ENCODE measurements at regions not wholly inside any gene's neighbourhood (a gene's known extent, or its start where the extent isn't known, plus 50 kb on each side); places are given as distances from the start of the nearest gene placed in this dataset.
A peak's percentile ranks its signal among the peaks of the same experiment; 100 is the strongest.
"Not testable (repeated sequence)": the region's sequence is repeated elsewhere in the genome, so short reads cannot be mapped to it uniquely, and the experiment has no call there.

GRCh38 chr6:66516377-66516776, 809.4 kb upstream of the EYS start:
- no peak overlapping the region for H2AFZ ChIP-seq (ENCODE audit: low read length)
- H4K20me1 ChIP-seq (ENCODE audit: insufficient read depth, low read depth, low read length) = no peaks in the 10 kb centered on the region
- H3K79me2 ChIP-seq (ENCODE audit: low read length) = no peaks in the 10 kb centered on the region
- H3K36me3 ChIP-seq (ENCODE audit: insufficient read depth, low read length) = no peaks in the 10 kb centered on the region
- no peaks in the 10 kb centered on the region for H3K4me1 ChIP-seq (ENCODE audit: low read length)
- H3K9ac ChIP-seq (ENCODE audit: low read length) = no peak overlapping the region
- H3K27me3 ChIP-seq (ENCODE audit: low read length) = no peaks in the 10 kb centered on the region
- no peak overlapping the region for H3K4me2 ChIP-seq (ENCODE audit: low read depth, low read length, poor library complexity, severe bottlenecking)
- no peaks in the 10 kb centered on the region for H3K9me2 ChIP-seq (replicated peaks; ENCODE audit: insufficient read depth, low read length)
- H3K27ac ChIP-seq (ENCODE audit: low read length) = no peak overlapping the region
- H3K9me3 ChIP-seq (ENCODE audit: low read length) = no peaks in the 10 kb centered on the region
- no peak for DNase-seq
- H3K4me3 ChIP-seq (ENCODE audit: low read length) = no peak overlapping the region

GRCh38 chr6:66508433-66508832, 801.4 kb upstream of the EYS start:
- no peaks in the 10 kb centered on the region for H3K27me3 ChIP-seq (ENCODE audit: low read length)
- H3K9me2 ChIP-seq (replicated peaks; ENCODE audit: insufficient read depth, low read length) = no peaks in the 10 kb centered on the region; the same call in 1 of the 2 replicates
- H3K9me3 ChIP-seq (ENCODE audit: low read length) = no peaks in the 10 kb centered on the region

GRCh38 chr6:66499851-66500250, 792.8 kb upstream of the EYS start:
- H3K27me3 ChIP-seq (ENCODE audit: low read length) = no peaks in the 10 kb centered on the region
- H2AFZ ChIP-seq (ENCODE audit: low read length) = no peak overlapping the region
- no peak for DNase-seq
- no peak overlapping the region for H3K9ac ChIP-seq (ENCODE audit: low read length)
- no peak overlapping the region for H3K27ac ChIP-seq (ENCODE audit: low read length)
- H3K9me3 ChIP-seq (ENCODE audit: low read length) = no peaks in the 10 kb centered on the region
- no peaks in the 10 kb centered on the region for H3K36me3 ChIP-seq (ENCODE audit: insufficient read depth, low read length)
- no peaks in the 10 kb centered on the region for H3K9me2 ChIP-seq (replicated peaks; ENCODE audit: insufficient read depth, low read length)
- H3K4me1 ChIP-seq (ENCODE audit: low read length) = no peaks in the 10 kb centered on the region
- no peaks in the 10 kb centered on the region for H4K20me1 ChIP-seq (ENCODE audit: insufficient read depth, low read depth, low read length)
- no peak overlapping the region for H3K4me2 ChIP-seq (ENCODE audit: low read depth, low read length, poor library complexity, severe bottlenecking)
- H3K4me3 ChIP-seq (ENCODE audit: low read length) = no peak overlapping the region
- no peaks in the 10 kb centered on the region for H3K79me2 ChIP-seq (ENCODE audit: low read length)

More at GRCh38 chr6:66508433-66508832, 801.4 kb upstream of the EYS start:
- Histone ChIP-seq H3K4me2 (ENCODE audit: low read depth, low read length, poor library complexity, severe bottlenecking) (no peak overlapping the region), H3K4me3 (ENCODE audit: low read length) (no peak overlapping the region), H3K27ac (ENCODE audit: low read length) (no peak overlapping the region), H4K20me1 (ENCODE audit: insufficient read depth, low read depth, low read length) (no peaks in the 10 kb centered on the region), H3K4me1 (ENCODE audit: low read length) (no peaks in the 10 kb centered on the region), H3K79me2 (ENCODE audit: low read length) (no peaks in the 10 kb centered on the region), H3K9ac (ENCODE audit: low read length) (no peak overlapping the region), H2AFZ (ENCODE audit: low read length) (no peak overlapping the region), H3K36me3 (ENCODE audit: insufficient read depth, low read length) (no peaks in the 10 kb centered on the region)
- DNase-seq = no peak

GRCh38 chr6:66496659-66497058, 789.6 kb upstream of the EYS start:
- Histone ChIP-seq H3K36me3 (ENCODE audit: insufficient read depth, low read length) (no peaks in the 10 kb centered on the region), H3K4me2 (ENCODE audit: low read depth, low read length, poor library complexity, severe bottlenecking) (no peak overlapping the region), H4K20me1 (ENCODE audit: insufficient read depth, low read depth, low read length) (no peaks in the 10 kb centered on the region), H3K79me2 (ENCODE audit: low read length) (no peaks in the 10 kb centered on the region), H3K4me1 (ENCODE audit: low read length) (no peaks in the 10 kb centered on the region), H3K4me3 (ENCODE audit: low read length) (no peak overlapping the region), H3K27me3 (ENCODE audit: low read length) (no peaks in the 10 kb centered on the region), H2AFZ (ENCODE audit: low read length) (no peak overlapping the region), H3K9me3 (ENCODE audit: low read length) (no peaks in the 10 kb centered on the region), H3K9ac (ENCODE audit: low read length) (no peak overlapping the region), H3K27ac (ENCODE audit: low read length) (no peak overlapping the region), H3K9me2 (replicated peaks; ENCODE audit: insufficient read depth, low read length) (no peaks in the 10 kb centered on the region)
- DNase-seq = peak; percentile 70

- not testable (repeated sequence) for H3K36me3 ChIP-seq (ENCODE audit: insufficient read depth, low read length); H3K4me1 ChIP-seq (ENCODE audit: low read length); H3K4me3 ChIP-seq (ENCODE audit: low read length); DNase-seq; H3K4me2 ChIP-seq (ENCODE audit: low read depth, low read length, poor library complexity, severe bottlenecking); H3K79me2 ChIP-seq (ENCODE audit: low read length); H3K27me3 ChIP-seq (ENCODE audit: low read length); H3K9me3 ChIP-seq (ENCODE audit: low read length); H3K27ac ChIP-seq (ENCODE audit: low read length); H4K20me1 ChIP-seq (ENCODE audit: insufficient read depth, low read depth, low read length); H3K9ac ChIP-seq (ENCODE audit: low read length); H2AFZ ChIP-seq (ENCODE audit: low read length); H3K9me2 ChIP-seq (replicated peaks; ENCODE audit: insufficient read depth, low read length)
Measured at GRCh38 chr6:66494643-66495042, 787.6 kb upstream of the EYS start.

- H3K4me1 ChIP-seq (ENCODE audit: low read length) = no peaks in the 10 kb centered on the region
- H3K36me3 ChIP-seq (ENCODE audit: insufficient read depth, low read length) = no peaks in the 10 kb centered on the region
- H3K79me2 ChIP-seq (ENCODE audit: low read length) = no peaks in the 10 kb centered on the region
- no peak overlapping the region for H3K4me2 ChIP-seq (ENCODE audit: low read depth, low read length, poor library complexity, severe bottlenecking)
- no peaks in the 10 kb centered on the region for H3K9me3 ChIP-seq (ENCODE audit: low read length)
- no peak overlapping the region for H3K4me3 ChIP-seq (ENCODE audit: low read length)
- no peak overlapping the region for H3K27ac ChIP-seq (ENCODE audit: low read length)
- H2AFZ ChIP-seq (ENCODE audit: low read length) = no peak overlapping the region
- no peaks in the 10 kb centered on the region for H4K20me1 ChIP-seq (ENCODE audit: insufficient read depth, low read depth, low read length)
- H3K9ac ChIP-seq (ENCODE audit: low read length) = no peak overlapping the region
- no peaks in the 10 kb centered on the region for H3K27me3 ChIP-seq (ENCODE audit: low read length)
- no peaks in the 10 kb centered on the region for H3K9me2 ChIP-seq (replicated peaks; ENCODE audit: insufficient read depth, low read length)
- DNase-seq = no peak
Measured at GRCh38 chr6:66489269-66489987, 782.4 kb upstream of the EYS start.

- H3K4me3 ChIP-seq (ENCODE audit: low read length) = no peak overlapping the region
- H3K79me2 ChIP-seq (ENCODE audit: low read length) = no peaks in the 10 kb centered on the region
- H4K20me1 ChIP-seq (ENCODE audit: insufficient read depth, low read depth, low read length) = no peaks in the 10 kb centered on the region
- no peaks in the 10 kb centered on the region for H3K36me3 ChIP-seq (ENCODE audit: insufficient read depth, low read length)
- H3K27me3 ChIP-seq (ENCODE audit: low read length) = no peaks in the 10 kb centered on the region
- no peaks in the 10 kb centered on the region for H3K9me3 ChIP-seq (ENCODE audit: low read length)
- H3K9me2 ChIP-seq (replicated peaks; ENCODE audit: insufficient read depth, low read length) = no peaks in the 10 kb centered on the region
- no peak for DNase-seq
- no peak overlapping the region for H3K27ac ChIP-seq (ENCODE audit: low read length)
- H3K4me2 ChIP-seq (ENCODE audit: low read depth, low read length, poor library complexity, severe bottlenecking) = no peak overlapping the region
- no peak overlapping the region for H2AFZ ChIP-seq (ENCODE audit: low read length)
- H3K9ac ChIP-seq (ENCODE audit: low read length) = no peak overlapping the region
- H3K4me1 ChIP-seq (ENCODE audit: low read length) = no peaks in the 10 kb centered on the region
Measured at GRCh38 chr6:66481216-66481615, 774.2 kb upstream of the EYS start.

- Histone ChIP-seq H3K27ac (ENCODE audit: low read length) (no peak overlapping the region), H3K9me2 (replicated peaks; ENCODE audit: insufficient read depth, low read length) (no peaks in the 10 kb centered on the region), H4K20me1 (ENCODE audit: insufficient read depth, low read depth, low read length) (no peaks in the 10 kb centered on the region), H3K36me3 (ENCODE audit: insufficient read depth, low read length) (no peaks in the 10 kb centered on the region), H3K27me3 (ENCODE audit: low read length) (no peaks in the 10 kb centered on the region), H3K79me2 (ENCODE audit: low read length) (no peaks in the 10 kb centered on the region), H3K4me2 (ENCODE audit: low read depth, low read length, poor library complexity, severe bottlenecking) (no peak overlapping the region), H2AFZ (ENCODE audit: low read length) (no peak overlapping the region), H3K9ac (ENCODE audit: low read length) (no peak overlapping the region), H3K4me1 (ENCODE audit: low read length) (no peaks in the 10 kb centered on the region), H3K4me3 (ENCODE audit: low read length) (no peak overlapping the region), H3K9me3 (ENCODE audit: low read length) (no peaks in the 10 kb centered on the region)
- DNase-seq = no peak
Measured at GRCh38 chr6:66478705-66479104, 771.7 kb upstream of the EYS start.

All from Karpas-422 (cell line).